ENCODE measurements at regions not wholly inside any gene's neighbourhood (a gene's known extent, or its start where the extent isn't known, plus 50 kb on each side); places are given as distances from the start of the nearest gene placed in this dataset.
A peak's percentile ranks its signal among the peaks of the same experiment; 100 is the strongest.
"Not testable (repeated sequence)": the region's sequence is repeated elsewhere in the genome, so short reads cannot be mapped to it uniquely, and the experiment has no call there.

GRCh38 chr5:124972703-124973102, 226.3 kb upstream of the ZNF608 start:
- H3K4me1 ChIP-seq (replicated peaks): no peaks in the 10 kb centered on the region
- H3K36me3 ChIP-seq: no peaks in the 10 kb centered on the region
- no peaks in the 10 kb centered on the region for H3K27me3 ChIP-seq (replicated peaks)
- no peak overlapping the region for H3K4me3 ChIP-seq
- H3K27ac ChIP-seq: no peak overlapping the region
- DNase-seq (ENCODE audit: low read depth in 1 of 2, low spot score in 2 of 2): no peak
- H3K9me3 ChIP-seq (replicated peaks): no peaks in the 10 kb centered on the region

GRCh38 chr5:124973661-124974060, 227.2 kb upstream of the ZNF608 start:
- Histone ChIP-seq H3K27me3 (replicated peaks) (no peaks in the 10 kb centered on the region), H3K27ac (no peak overlapping the region), H3K36me3 (no peaks in the 10 kb centered on the region), H3K9me3 (replicated peaks) (no peaks in the 10 kb centered on the region), H3K4me3 (no peak overlapping the region), H3K4me1 (replicated peaks) (peaks cover 2% of the 10 kb centered on the region)
- no peak for DNase-seq (ENCODE audit: low read depth in 1 of 2, low spot score in 2 of 2)

- no peak overlapping the region for H3K4me3 ChIP-seq
- H3K4me1 ChIP-seq (replicated peaks): peaks cover 24% of the 10 kb centered on the region
- H3K9me3 ChIP-seq (replicated peaks): no peaks in the 10 kb centered on the region
- H3K27ac ChIP-seq: no peak overlapping the region
- H3K36me3 ChIP-seq: no peaks in the 10 kb centered on the region
- no peak for DNase-seq (ENCODE audit: low read depth in 1 of 2, low spot score in 2 of 2)
- no peaks in the 10 kb centered on the region for H3K27me3 ChIP-seq (replicated peaks)
Measured at GRCh38 chr5:124976086-124976485, 229.6 kb upstream of the ZNF608 start.

DNA sequence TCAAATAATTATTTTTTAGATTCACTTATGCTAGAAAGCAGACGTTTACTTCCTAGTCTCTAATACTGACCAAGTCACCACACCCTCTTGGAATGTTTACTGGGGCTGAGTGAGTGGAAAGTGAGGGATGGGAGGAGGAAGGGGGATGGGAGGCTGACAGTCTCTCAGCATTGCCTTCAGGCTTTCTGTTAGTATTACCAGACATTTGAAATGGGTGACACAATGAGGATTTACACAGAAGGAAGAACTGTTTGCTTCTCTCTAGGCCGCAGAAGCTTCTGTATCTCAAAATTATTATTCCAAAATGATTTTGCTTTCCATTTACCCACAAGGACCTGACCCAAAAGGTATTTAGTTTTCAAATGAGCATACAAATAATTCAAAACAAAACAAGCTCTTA, 232.8 kb upstream of the ZNF608 start:
- Histone ChIP-seq H3K36me3 (no peaks in the 10 kb centered on the region), H3K27ac (peak overlapping the region; percentile 31), H3K4me3 (no peak overlapping the region), H3K4me1 (replicated peaks) (peaks cover 30% of the 10 kb centered on the region), H3K27me3 (replicated peaks) (no peaks in the 10 kb centered on the region), H3K9me3 (replicated peaks) (no peaks in the 10 kb centered on the region)
- peak in 1 of 2 experiments; percentile 67 for DNase-seq (ENCODE audit: low read depth in 1 of 2, low spot score in 2 of 2)

- no peak for DNase-seq (ENCODE audit: low read depth in 1 of 2, low spot score in 2 of 2)
- Histone ChIP-seq H3K27ac (no peak overlapping the region), H3K4me3 (no peak overlapping the region), H3K27me3 (replicated peaks) (no peaks in the 10 kb centered on the region), H3K4me1 (replicated peaks) (peaks cover 30% of the 10 kb centered on the region), H3K36me3 (no peaks in the 10 kb centered on the region), H3K9me3 (replicated peaks) (no peaks in the 10 kb centered on the region)
Measured at GRCh38 chr5:124980163-124980941, 233.9 kb upstream of the ZNF608 start.

DNA sequence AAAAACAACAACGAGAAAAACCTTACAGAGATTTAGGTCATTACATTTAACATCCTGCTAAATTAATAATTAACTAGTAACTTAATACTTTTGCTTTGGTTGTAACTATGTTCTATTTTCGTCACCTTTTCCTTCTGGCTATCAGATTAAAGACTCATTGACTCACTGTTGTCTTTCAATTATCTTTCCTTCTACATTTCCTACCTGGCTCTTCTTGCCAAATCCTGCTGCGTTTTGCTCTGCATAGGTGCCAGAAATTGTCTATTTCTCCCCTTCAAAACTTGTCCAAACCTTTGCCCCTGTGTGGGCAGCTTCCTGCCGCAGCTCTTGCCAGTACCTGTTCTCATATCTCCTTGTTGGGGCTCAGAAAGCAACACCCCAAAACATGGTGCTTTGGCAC, 235.5 kb upstream of the ZNF608 start:
- DNase-seq (ENCODE audit: low read depth in 1 of 2, low spot score in 2 of 2): no peak
- no peak overlapping the region for H3K27ac ChIP-seq
- H3K36me3 ChIP-seq: no peaks in the 10 kb centered on the region
- H3K27me3 ChIP-seq (replicated peaks): no peaks in the 10 kb centered on the region
- H3K4me1 ChIP-seq (replicated peaks): peaks cover 30% of the 10 kb centered on the region
- H3K9me3 ChIP-seq (replicated peaks): no peaks in the 10 kb centered on the region
- H3K4me3 ChIP-seq: no peak overlapping the region

GRCh38 chr5:124986170-124986569, 239.7 kb upstream of the ZNF608 start:
- Histone ChIP-seq H3K4me1 (replicated peaks) (peaks cover 5% of the 10 kb centered on the region), H3K27ac (no peak overlapping the region), H3K36me3 (no peaks in the 10 kb centered on the region), H3K27me3 (replicated peaks) (no peaks in the 10 kb centered on the region), H3K4me3 (no peak overlapping the region), H3K9me3 (replicated peaks) (no peaks in the 10 kb centered on the region)
- DNase-seq (ENCODE audit: low read depth in 1 of 2, low spot score in 2 of 2): no peak

DNA sequence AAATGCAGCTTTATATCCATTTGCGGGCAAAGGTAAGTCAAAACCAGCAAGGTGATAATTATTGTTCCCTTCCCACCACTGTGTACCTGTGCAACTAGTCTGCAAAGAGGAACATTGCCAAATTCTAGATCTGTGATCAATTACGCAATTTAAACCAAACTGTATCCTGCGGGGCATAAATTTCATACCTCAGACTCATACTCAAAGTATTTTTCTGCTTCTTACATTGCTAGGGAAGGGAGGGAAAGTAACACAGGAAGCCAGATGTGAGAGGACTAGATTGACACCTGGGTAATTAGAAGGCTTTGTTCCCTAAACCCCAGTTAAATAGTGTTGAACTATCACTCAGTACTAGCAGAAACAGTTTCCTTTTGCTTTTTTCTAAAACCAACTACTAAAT, 240.2 kb upstream of the ZNF608 start:
- DNase-seq (ENCODE audit: low read depth in 1 of 2, low spot score in 2 of 2): no peak
- Histone ChIP-seq H3K4me1 (replicated peaks) (no peaks in the 10 kb centered on the region; the same call in 1 of the 2 replicates), H3K36me3 (no peaks in the 10 kb centered on the region), H3K9me3 (replicated peaks) (no peaks in the 10 kb centered on the region), H3K4me3 (no peak overlapping the region), H3K27ac (no peak overlapping the region), H3K27me3 (replicated peaks) (no peaks in the 10 kb centered on the region)

GRCh38 chr5:124987786-124988185, 241.3 kb upstream of the ZNF608 start:
- not testable (repeated sequence) for H3K27me3 ChIP-seq (replicated peaks); DNase-seq (ENCODE audit: low read depth in 1 of 2, low spot score in 2 of 2); H3K27ac ChIP-seq; H3K4me3 ChIP-seq; H3K36me3 ChIP-seq; H3K9me3 ChIP-seq (replicated peaks); H3K4me1 ChIP-seq (replicated peaks)

DNA sequence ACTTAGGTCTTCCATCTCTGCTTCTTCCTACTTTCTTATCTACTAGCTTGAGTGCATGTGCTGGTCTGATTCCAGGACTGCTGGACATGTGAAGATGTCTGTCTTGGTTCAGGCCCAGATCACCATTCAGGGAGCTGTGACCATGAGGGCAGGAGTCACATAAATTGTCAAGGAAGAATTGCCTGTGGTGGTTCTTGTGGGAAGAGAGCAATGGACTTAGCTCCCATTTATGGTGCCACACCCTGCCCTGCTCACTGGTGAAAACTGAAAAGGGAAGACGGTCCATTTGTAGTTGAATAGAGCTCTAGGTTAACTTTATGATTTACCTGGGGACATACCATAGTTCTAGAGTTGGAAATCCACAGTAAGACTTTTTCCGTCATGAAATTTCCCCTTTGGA, 244.3 kb upstream of the ZNF608 start:
- Histone ChIP-seq H3K4me1 (replicated peaks) (peaks cover 9% of the 10 kb centered on the region), H3K27me3 (replicated peaks) (no peaks in the 10 kb centered on the region), H3K36me3 (no peaks in the 10 kb centered on the region), H3K4me3 (no peak overlapping the region), H3K9me3 (replicated peaks) (no peaks in the 10 kb centered on the region), H3K27ac (no peak overlapping the region)
- no peak for DNase-seq (ENCODE audit: low read depth in 1 of 2, low spot score in 2 of 2)

GRCh38 chr5:124995421-124995820, 249.0 kb upstream of the ZNF608 start:
- Histone ChIP-seq H3K27me3 (replicated peaks) (no peaks in the 10 kb centered on the region), H3K27ac (peak overlapping the region; percentile 97)
- peak in 1 of 2 experiments; percentile 89 for DNase-seq (ENCODE audit: low read depth in 1 of 2, low spot score in 2 of 2)

GRCh38 chr5:124996023-124996763, 249.8 kb upstream of the ZNF608 start:
- DNase-seq (ENCODE audit: low read depth in 1 of 2, low spot score in 2 of 2): peak; percentile 55 to 96
- no peaks in the 10 kb centered on the region for H3K36me3 ChIP-seq
- peaks cover 33% of the 10 kb centered on the region for H3K4me1 ChIP-seq (replicated peaks)
- no peak overlapping the region for H3K4me3 ChIP-seq
- H3K9me3 ChIP-seq (replicated peaks): no peaks in the 10 kb centered on the region
- no peaks in the 10 kb centered on the region for H3K27me3 ChIP-seq (replicated peaks)
- H3K27ac ChIP-seq: peak overlapping the region; percentile 97

More at GRCh38 chr5:124995421-124995820, 249.0 kb upstream of the ZNF608 start:
- no peaks in the 10 kb centered on the region for H3K36me3 ChIP-seq
- peaks cover 33% of the 10 kb centered on the region for H3K4me1 ChIP-seq (replicated peaks)
- H3K4me3 ChIP-seq: no peak overlapping the region
- no peaks in the 10 kb centered on the region for H3K9me3 ChIP-seq (replicated peaks)

DNA sequence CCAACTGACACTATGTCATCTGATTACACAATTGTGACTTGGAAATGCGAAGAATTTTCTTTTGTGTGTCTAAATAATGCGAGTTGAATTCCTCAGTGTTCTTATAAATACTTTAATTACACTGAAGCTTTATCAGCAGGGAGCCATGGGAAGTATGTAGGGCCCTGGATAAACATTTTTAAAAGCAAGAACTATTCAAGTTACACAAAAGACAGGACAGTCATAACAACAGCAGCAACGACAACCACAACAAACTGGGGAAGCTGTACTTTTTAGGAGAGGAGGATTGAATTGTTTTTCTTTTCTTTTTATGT, 250.3 kb upstream of the ZNF608 start:
- no peak overlapping the region for H3K4me3 ChIP-seq
- no peaks in the 10 kb centered on the region for H3K9me3 ChIP-seq (replicated peaks)
- no peaks in the 10 kb centered on the region for H3K27me3 ChIP-seq (replicated peaks)
- peak overlapping the region; percentile 97 for H3K27ac ChIP-seq
- no peaks in the 10 kb centered on the region for H3K36me3 ChIP-seq
- peaks cover 33% of the 10 kb centered on the region for H3K4me1 ChIP-seq (replicated peaks)
- peak in 1 of 2 experiments; percentile 57 for DNase-seq (ENCODE audit: low read depth in 1 of 2, low spot score in 2 of 2)

DNA sequence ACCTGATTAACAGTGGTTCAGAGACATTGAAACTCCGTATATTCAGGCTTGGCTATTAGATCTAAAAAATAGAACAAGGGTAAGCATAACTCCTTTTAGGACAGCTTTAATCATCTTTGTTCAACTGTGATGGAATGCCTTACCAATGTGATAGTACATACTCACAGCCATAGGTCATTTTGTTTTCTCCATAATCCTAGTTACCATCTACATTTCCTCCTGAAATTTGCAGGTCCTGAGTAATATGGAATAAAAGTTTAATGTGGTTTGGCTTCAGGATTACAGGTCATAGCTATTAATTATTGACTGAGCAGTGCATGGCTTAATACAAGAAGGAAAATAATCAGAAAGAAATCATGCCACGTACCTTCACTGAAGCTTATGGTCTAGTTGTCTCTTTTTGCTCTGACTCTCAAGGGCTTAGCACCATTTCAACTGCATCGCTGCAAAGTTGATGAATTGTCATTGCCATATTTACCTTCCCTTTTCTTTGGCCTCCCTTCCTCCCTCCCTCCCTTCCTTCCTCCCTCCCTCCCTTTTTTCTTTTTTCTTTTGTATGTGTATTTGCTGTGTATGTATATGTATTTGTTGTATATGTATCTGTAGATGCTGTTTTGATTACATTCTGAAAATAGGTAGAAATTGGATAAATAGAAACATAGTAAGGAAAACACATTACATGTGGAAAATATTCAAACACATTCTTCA, 250.9 kb upstream of the ZNF608 start:
- Histone ChIP-seq H3K4me3 (no peak overlapping the region), H3K27me3 (replicated peaks) (no peaks in the 10 kb centered on the region), H3K9me3 (replicated peaks) (no peaks in the 10 kb centered on the region), H3K4me1 (replicated peaks) (peaks cover 33% of the 10 kb centered on the region), H3K27ac (peak overlapping the region; percentile 97), H3K36me3 (no peaks in the 10 kb centered on the region)
- no peak for DNase-seq (ENCODE audit: low read depth in 1 of 2, low spot score in 2 of 2)

Measured in SJSA1 (cell line).